DOHH2 (cell line): ENCODE measurements at regions not wholly inside any gene's neighbourhood (a gene's known extent, or its start where the extent isn't known, plus 50 kb on each side); places are given as distances from the start of the nearest gene placed in this dataset.

Experiments
- EZH2phosphoT487 ChIP-seq: fragments of 200-600 bp; sonication (generic); IDR thresholded peaks from 2 replicates; pipeline ENCODE4 v1.6.1; 2017; ENCODE audit warnings: borderline replicate concordance, mild to moderate bottlenecking, antibody characterized with exemption, low read length, moderate library complexity, mixed read lengths
- TF ChIP-seq, protein P1 (sequence below): fragments of 200-600 bp; sonication (generic); IDR thresholded peaks from one replicate; pipeline ENCODE4 v1.5.1; 2014; ENCODE audit warnings: antibody characterized with exemption, mild to moderate bottlenecking, low read depth, low read length; ENCODE audit not compliant: poor library complexity, severe bottlenecking

DNA sequence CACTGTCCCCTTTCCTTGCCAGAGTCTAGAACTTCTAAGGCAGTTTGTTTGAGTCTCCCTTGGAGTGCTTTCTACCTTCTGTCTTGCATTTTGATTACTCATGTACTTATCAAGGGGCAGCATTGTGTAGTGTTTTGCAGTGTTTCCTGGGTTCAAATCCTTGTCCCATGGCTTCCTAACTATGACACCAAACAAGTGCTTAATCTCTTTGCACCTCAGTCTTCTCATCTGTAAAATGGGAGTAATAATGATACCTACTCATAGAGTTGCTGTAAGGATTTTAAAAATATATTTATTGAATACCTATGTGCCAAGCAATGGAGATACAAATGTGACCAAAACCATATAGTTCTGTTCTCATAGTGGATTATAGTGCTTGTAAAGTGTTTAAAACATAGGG, 105.5 kb upstream of the PKDCC start:
- TF ChIP-seq, protein P1, sequence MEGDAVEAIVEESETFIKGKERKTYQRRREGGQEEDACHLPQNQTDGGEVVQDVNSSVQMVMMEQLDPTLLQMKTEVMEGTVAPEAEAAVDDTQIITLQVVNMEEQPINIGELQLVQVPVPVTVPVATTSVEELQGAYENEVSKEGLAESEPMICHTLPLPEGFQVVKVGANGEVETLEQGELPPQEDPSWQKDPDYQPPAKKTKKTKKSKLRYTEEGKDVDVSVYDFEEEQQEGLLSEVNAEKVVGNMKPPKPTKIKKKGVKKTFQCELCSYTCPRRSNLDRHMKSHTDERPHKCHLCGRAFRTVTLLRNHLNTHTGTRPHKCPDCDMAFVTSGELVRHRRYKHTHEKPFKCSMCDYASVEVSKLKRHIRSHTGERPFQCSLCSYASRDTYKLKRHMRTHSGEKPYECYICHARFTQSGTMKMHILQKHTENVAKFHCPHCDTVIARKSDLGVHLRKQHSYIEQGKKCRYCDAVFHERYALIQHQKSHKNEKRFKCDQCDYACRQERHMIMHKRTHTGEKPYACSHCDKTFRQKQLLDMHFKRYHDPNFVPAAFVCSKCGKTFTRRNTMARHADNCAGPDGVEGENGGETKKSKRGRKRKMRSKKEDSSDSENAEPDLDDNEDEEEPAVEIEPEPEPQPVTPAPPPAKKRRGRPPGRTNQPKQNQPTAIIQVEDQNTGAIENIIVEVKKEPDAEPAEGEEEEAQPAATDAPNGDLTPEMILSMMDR: no peak
- TF ChIP-seq EZH2phosphoT487: no peak
